HEK293 (cell line): ENCODE measurements at regions not wholly inside any gene's neighbourhood (a gene's known extent, or its start where the extent isn't known, plus 50 kb on each side); places are given as distances from the start of the nearest gene placed in this dataset.

Experiments used
- CTCF ChIA-PET: fragments of 350-600 bp; formaldehyde crosslinking; extraction: SDS; loops from one replicate; lab custom pipeline; 2021; ENCODE audit warnings: antibody characterized with exemption; lab: Yijun Ruan, JAX
- POLR2A ChIA-PET: fragments of 300-600 bp; formaldehyde crosslinking; extraction: SDS; loops from one replicate; lab custom pipeline; 2020; ENCODE audit warnings: antibody characterized with exemption, inconsistent platforms; lab: Yijun Ruan, JAX
- H3K27ac ChIP-seq: fragments of 200-500 bp; sonication (Bioruptor generic); 2 replicates; pipeline ENCODE4 v1.5.1; 2014; ENCODE audit warnings: low read depth, low read length, control low read depth, inconsistent platforms; ENCODE audit errors: extremely low read depth
- H3K36me3 ChIP-seq, 2 experiments: fragments of 200-500 bp in 1 of 2; sonication (Bioruptor generic) in 1 of 2; 1 replicate in 1 of 2; 2 replicates in 1 of 2; pipeline ENCODE4 v1.5.1; 2014 to 2017; ENCODE audit warnings: inconsistent platforms in 2 of 2, low read length in 2 of 2; ENCODE audit not compliant: control insufficient read depth in 2 of 2, insufficient read depth in 1 of 2
- H3K4me1 ChIP-seq: fragments of 200-500 bp; sonication (Bioruptor generic); 2 replicates; pipeline ENCODE4 v1.5.1; 2014; ENCODE audit warnings: mild to moderate bottlenecking, low read length, inconsistent platforms; ENCODE audit not compliant: control insufficient read depth, insufficient read depth
- H3K4me3 ChIP-seq: 2 replicates; pipeline ENCODE4 v1.5.1; 2011; ENCODE audit warnings: low read depth, mild to moderate bottlenecking, control low read depth, low read length, moderate library complexity
- H3K9me3 ChIP-seq: fragments of 200-500 bp; sonication (Bioruptor generic); 2 replicates; pipeline ENCODE4 v1.5.1; 2014; ENCODE audit warnings: low read depth, low read length, inconsistent platforms; ENCODE audit not compliant: control insufficient read depth, insufficient read depth
- EGR2 ChIP-seq: fragments of 450-650 bp; formaldehyde crosslinking; IDR thresholded peaks from 2 replicates; pipeline ENCODE4 v1.5.1; 2016; ENCODE audit warnings: low read depth, missing biosample characterization, missing genetic modification characterization
- OSR2 ChIP-seq: fragments of 450-650 bp; formaldehyde crosslinking; IDR thresholded peaks from 2 replicates; pipeline ENCODE4 v1.5.1; 2016; ENCODE audit warnings: missing biosample characterization, missing genetic modification characterization
- PRDM2 ChIP-seq: fragments of 450-650 bp; formaldehyde crosslinking; IDR thresholded peaks from 2 replicates; pipeline ENCODE4 v1.5.1; 2016; ENCODE audit warnings: missing biosample characterization, missing genetic modification characterization, borderline replicate concordance
- YY1 ChIP-seq: fragments of 450-650 bp; formaldehyde crosslinking; IDR thresholded peaks from 2 replicates; pipeline ENCODE4 v1.5.1; 2018; ENCODE audit warnings: missing biosample characterization, missing genetic modification characterization
- ZNF223 ChIP-seq: fragments of 450-650 bp; formaldehyde crosslinking; IDR thresholded peaks from 2 replicates; pipeline ENCODE4 v1.5.1; 2016; ENCODE audit warnings: missing biosample characterization, missing genetic modification characterization
- ZNF23 ChIP-seq: fragments of 450-650 bp; formaldehyde crosslinking; IDR thresholded peaks from 2 replicates; pipeline ENCODE4 v1.5.1; 2016; ENCODE audit warnings: missing biosample characterization, missing genetic modification characterization, borderline replicate concordance
- ZNF449 ChIP-seq: fragments of 450-650 bp; formaldehyde crosslinking; IDR thresholded peaks from 2 replicates; pipeline ENCODE4 v1.5.1; 2017; ENCODE audit warnings: missing biosample characterization, mild to moderate bottlenecking, missing genetic modification characterization, moderate library complexity
- ZNF501 ChIP-seq: fragments of 450-650 bp; formaldehyde crosslinking; IDR thresholded peaks from 2 replicates; pipeline ENCODE4 v1.5.1; 2016; ENCODE audit warnings: missing biosample characterization, missing genetic modification characterization
- ZNF610 ChIP-seq: fragments of 450-650 bp; formaldehyde crosslinking; IDR thresholded peaks from 2 replicates; pipeline ENCODE4 v1.5.1; 2016; ENCODE audit warnings: missing biosample characterization, missing genetic modification characterization, borderline replicate concordance
- ZNF654 ChIP-seq: fragments of 450-650 bp; formaldehyde crosslinking; IDR thresholded peaks from 2 replicates; pipeline ENCODE4 v1.5.1; 2016; ENCODE audit warnings: low read depth, missing biosample characterization, missing genetic modification characterization
- ZNF701 ChIP-seq: fragments of 450-650 bp; formaldehyde crosslinking; IDR thresholded peaks from 2 replicates; pipeline ENCODE4 v1.5.1; 2016; ENCODE audit warnings: missing biosample characterization, missing genetic modification characterization
- ZNF704 ChIP-seq: fragments of 450-650 bp; formaldehyde crosslinking; IDR thresholded peaks from 2 replicates; pipeline ENCODE4 v1.5.1; 2016; ENCODE audit warnings: missing biosample characterization, missing genetic modification characterization
- ZSCAN5A ChIP-seq: fragments of 450-650 bp; formaldehyde crosslinking; IDR thresholded peaks from 2 replicates; pipeline ENCODE4 v1.5.1; 2016; ENCODE audit warnings: missing biosample characterization, missing genetic modification characterization

- TF ChIP-seq PRDM2 (tag by site-specific recombination) (no peak), ZNF449 (tag by site-specific recombination) (no peak)
Measured at GRCh38 chr17:13792314-13792713, 190.6 kb upstream of the HS3ST3A1 start (continued).

- no peak overlapping the region for H3K27ac ChIP-seq
- H3K4me3 ChIP-seq: no peak overlapping the region
- no peaks in the 10 kb centered on the region for H3K4me1 ChIP-seq
- TF ChIP-seq ZNF701 (tag by site-specific recombination) (no peak), ZNF654 (no peak), OSR2 (no peak), ZNF610 (tag by site-specific recombination) (no peak)
- H3K9me3 ChIP-seq: no peaks in the 10 kb centered on the region; the same call in 1 of the 2 replicates
- ChIA-PET CTCF (no interaction called here), POLR2A (no interaction called here)
- no peaks in the 10 kb centered on the region for H3K36me3 ChIP-seq
Measured at GRCh38 chr17:13793951-13794350, 192.2 kb upstream of the HS3ST3A1 start.

GRCh38 chr17:13797863-13798262, 196.1 kb upstream of the HS3ST3A1 start:
- no peaks in the 10 kb centered on the region for H3K9me3 ChIP-seq
- no peak overlapping the region for H3K27ac ChIP-seq
- TF ChIP-seq EGR2 (tag by site-specific recombination): no peak
- TF ChIP-seq ZSCAN5A (tag by site-specific recombination): no peak
- no peak for TF ChIP-seq ZNF501 (tag by site-specific recombination)
- no peak for TF ChIP-seq ZNF23
- TF ChIP-seq YY1 (tag by site-specific recombination): no peak
- TF ChIP-seq PRDM2 (tag by site-specific recombination): no peak
- TF ChIP-seq ZNF223 (tag by site-specific recombination): no peak
- no peak for TF ChIP-seq ZNF704
- H3K4me1 ChIP-seq: no peaks in the 10 kb centered on the region
- H3K4me3 ChIP-seq: no peak overlapping the region
- POLR2A ChIA-PET: no interaction called here
- CTCF ChIA-PET: interaction anchor here (0.8 kb wide), 1 partner anchor 634 kb away, joined by 3 read pairs; no protein-coding TSS in a partner anchor
- H3K36me3 ChIP-seq: no peaks in the 10 kb centered on the region
